AG04450 (cell line): ENCODE measurements at regions not wholly inside any gene's neighbourhood (a gene's known extent, or its start where the extent isn't known, plus 50 kb on each side); places are given as distances from the start of the nearest gene placed in this dataset.

Experiments
- CTCF ChIA-PET: fragments of 300-600, 350-600 bp; formaldehyde crosslinking; extraction: SDS; loops from one replicate; lab custom pipeline; 2022; ENCODE audit warnings: antibody characterized with exemption, inconsistent platforms; lab: Charles Lee
- POLR2A ChIA-PET: fragments of 350-600 bp; formaldehyde crosslinking; extraction: SDS; loops from one replicate; lab custom pipeline; 2021; ENCODE audit warnings: antibody characterized with exemption, inconsistent platforms; lab: Yijun Ruan, JAX
- DNase-seq: peaks from one replicate; pipeline ENCODE4 v3.0.0-alpha.2; 2011; ENCODE audit warnings: low read depth, low spot score
- H3K27ac ChIP-seq: one replicate; pipeline ENCODE4 v1.5.1; 2012; ENCODE audit warnings: low read depth, low read length, control low read depth
- H3K27me3 ChIP-seq: one replicate; pipeline ENCODE4 v1.6.0; 2012; ENCODE audit warnings: low read length; ENCODE audit not compliant: control insufficient read depth, insufficient read depth
- H3K4me3 ChIP-seq: 2 replicates; pipeline ENCODE4 v1.5.1; 2011; ENCODE audit warnings: mild to moderate bottlenecking, low read depth, low read length, control low read depth
- H3K9me3 ChIP-seq: 2 replicates; pipeline ENCODE4 v1.5.1; 2012; ENCODE audit warnings: low read length; ENCODE audit not compliant: control insufficient read depth, insufficient read depth
- CTCF ChIP-seq: IDR thresholded peaks from 2 replicates; pipeline ENCODE4 v1.5.1; 2011; ENCODE audit warnings: low read depth, low read length, control low read depth, inconsistent platforms

DNA sequence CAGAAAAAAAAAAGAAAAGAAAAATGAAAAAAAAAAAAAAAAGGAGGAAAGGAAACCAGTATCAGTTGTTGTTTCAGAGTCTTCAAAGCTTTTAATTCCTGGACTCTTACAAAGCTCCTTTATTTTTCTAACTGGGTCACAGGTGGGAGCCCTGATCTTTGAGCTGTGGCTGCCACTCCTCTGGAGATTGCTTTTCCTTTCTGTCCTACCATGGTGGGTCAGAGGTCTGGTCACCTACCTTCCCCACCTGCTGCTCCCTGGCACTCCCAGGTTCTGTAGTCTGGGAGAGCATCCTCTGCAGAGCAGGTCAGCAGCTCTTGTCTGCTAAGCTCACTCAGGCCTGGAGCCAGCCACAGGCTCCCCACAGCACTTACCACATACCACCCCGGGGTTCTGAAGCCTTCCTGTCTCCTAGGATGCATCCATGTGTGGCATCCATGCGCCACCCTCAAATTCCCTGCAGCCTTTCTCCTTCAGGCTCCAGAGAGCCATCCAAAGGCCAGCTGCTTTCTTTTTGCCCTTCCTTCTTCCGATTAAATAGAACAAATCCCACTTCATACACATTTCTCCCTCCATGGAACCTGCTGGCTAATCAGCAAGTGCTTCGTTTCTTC, 73.2 kb upstream of the TPK1 start:
- Histone ChIP-seq H3K27ac (no peak overlapping the region), H3K9me3 (peaks cover 15% of the 10 kb centered on the region), H3K27me3 (no peaks in the 10 kb centered on the region), H3K4me3 (no peak overlapping the region)
- TF ChIP-seq CTCF = no peak
- ChIA-PET POLR2A (no interaction called here), CTCF (no interaction called here)
- no peak for DNase-seq

- Histone ChIP-seq H3K4me3 (no peak overlapping the region), H3K27me3 (no peaks in the 10 kb centered on the region), H3K9me3 (peaks cover 15% of the 10 kb centered on the region), H3K27ac (no peak overlapping the region)
- TF ChIP-seq CTCF = no peak
- DNase-seq = no peak
- ChIA-PET POLR2A (no interaction called here), CTCF (no interaction called here)
Measured at GRCh38 chr7:144908324-144908723, 72.5 kb upstream of the TPK1 start.

- ChIA-PET POLR2A (no interaction called here), CTCF (no interaction called here)
- Histone ChIP-seq H3K9me3 (peaks cover 14% of the 10 kb centered on the region), H3K27me3 (no peaks in the 10 kb centered on the region), H3K4me3 (no peak overlapping the region), H3K27ac (no peak overlapping the region)
- no peak for DNase-seq
- TF ChIP-seq CTCF = no peak
Measured at GRCh38 chr7:144907577-144907976, 71.7 kb upstream of the TPK1 start.

DNA sequence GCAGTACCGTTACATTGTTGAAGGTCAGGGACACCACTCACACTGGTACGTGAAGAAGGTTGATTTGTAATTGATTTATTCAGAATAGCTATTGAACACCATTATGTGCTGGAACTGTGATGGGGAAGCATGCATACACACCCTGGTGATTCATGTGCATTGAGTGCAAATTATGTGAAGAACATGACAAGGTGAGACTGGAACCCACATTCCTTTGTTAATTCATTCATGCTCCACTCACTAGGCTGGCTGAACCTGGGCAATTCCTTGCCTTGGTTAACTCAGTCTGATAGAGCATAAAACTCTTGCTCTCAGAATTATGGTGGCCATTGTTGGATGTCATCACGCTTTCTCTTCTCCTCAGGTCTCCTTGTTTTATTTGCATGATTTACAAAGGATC, 67.3 kb upstream of the TPK1 start:
- POLR2A ChIA-PET = no interaction called here

GRCh38 chr7:144892761-144893160, 56.9 kb upstream of the TPK1 start:
- CTCF ChIA-PET = no interaction called here
- no peak for TF ChIP-seq CTCF

More for the DNA sequence above, 67.3 kb upstream of the TPK1 start:
- CTCF ChIA-PET = no interaction called here
- TF ChIP-seq CTCF = no peak
- Histone ChIP-seq H3K27me3 (no peaks in the 10 kb centered on the region), H3K4me3 (no peak overlapping the region), H3K27ac (no peak overlapping the region), H3K9me3 (peaks cover 6% of the 10 kb centered on the region)
- no peak for DNase-seq

More at GRCh38 chr7:144892761-144893160, 56.9 kb upstream of the TPK1 start:
- no peak overlapping the region for H3K27ac ChIP-seq
- H3K4me3 ChIP-seq = no peak overlapping the region
- peaks cover under 1% of the 10 kb centered on the region; the same call in 1 of the 2 replicates for H3K9me3 ChIP-seq
- H3K27me3 ChIP-seq = no peaks in the 10 kb centered on the region
- POLR2A ChIA-PET = no interaction called here
- DNase-seq = no peak
